A172 (cell line): ENCODE measurements at regions not wholly inside any gene's neighbourhood (a gene's known extent, or its start where the extent isn't known, plus 50 kb on each side); places are given as distances from the start of the nearest gene placed in this dataset.

Source experiments
- DNase-seq: peaks from one replicate; pipeline ENCODE4 v3.0.0-alpha.2; 2015; ENCODE audit warnings: low spot score

- DNase-seq: no peak
Measured at GRCh38 chr4:128488055-128488705, 200.6 kb upstream of the PGRMC2 start.

- no peak for DNase-seq
Measured at GRCh38 chr4:128484896-128485295, 197.3 kb upstream of the PGRMC2 start.

- DNase-seq: no peak
Measured at GRCh38 chr4:128483816-128484215, 196.2 kb upstream of the PGRMC2 start.

- no peak for DNase-seq
Measured at GRCh38 chr4:128483041-128483440, 195.4 kb upstream of the PGRMC2 start.

- no peak for DNase-seq
Measured at GRCh38 chr4:128481752-128482480, 194.3 kb upstream of the PGRMC2 start.

- no peak for DNase-seq
Measured at GRCh38 chr4:128480945-128481344, 193.3 kb upstream of the PGRMC2 start.

- DNase-seq: no peak
Measured at GRCh38 chr4:128477540-128477939, 189.9 kb upstream of the PGRMC2 start.

GRCh38 chr4:128475597-128475996 is 188.0 kb upstream of the PGRMC2 start:
- no peak for DNase-seq

- peak; percentile 30 for DNase-seq
Measured at GRCh38 chr4:128471576-128471975, 184.0 kb upstream of the PGRMC2 start.

GRCh38 chr4:128470492-128471053 is 183.0 kb upstream of the PGRMC2 start:
- DNase-seq: no peak

GRCh38 chr4:128468123-128468989 is 180.7 kb upstream of the PGRMC2 start:
- peak; percentile 83 for DNase-seq

GRCh38 chr4:128465523-128465922 is 177.9 kb upstream of the PGRMC2 start:
- no peak for DNase-seq

GRCh38 chr4:128463006-128463405 is 175.4 kb upstream of the PGRMC2 start:
- no peak for DNase-seq

- DNase-seq: no peak
Measured at GRCh38 chr4:128462103-128462783, 174.6 kb upstream of the PGRMC2 start.

- DNase-seq: peak; percentile 68
Measured at GRCh38 chr4:128461291-128462102, 173.9 kb upstream of the PGRMC2 start.

GRCh38 chr4:128459547-128459946 is 171.9 kb upstream of the PGRMC2 start:
- DNase-seq: no peak

GRCh38 chr4:128458816-128459215 is 171.2 kb upstream of the PGRMC2 start:
- no peak for DNase-seq

GRCh38 chr4:128457726-128458125 is 170.1 kb upstream of the PGRMC2 start:
- no peak for DNase-seq

- no peak for DNase-seq
Measured at GRCh38 chr4:128456171-128456570, 168.6 kb upstream of the PGRMC2 start.

GRCh38 chr4:128455480-128455879 is 167.9 kb upstream of the PGRMC2 start:
- no peak for DNase-seq

GRCh38 chr4:128454881-128455280 is 167.3 kb upstream of the PGRMC2 start:
- DNase-seq: no peak
